Kidney (tissue), 13 donors: ENCODE measurements at regions not wholly inside any gene's neighbourhood (a gene's known extent, or its start where the extent isn't known, plus 50 kb on each side); places are given as distances from the start of the nearest gene placed in this dataset.

Experiments
- DNase-seq, 5 donors: peaks; one replicate each; pipeline ENCODE4 v3.0.0-alpha.2; 2013 to 2020
- FAIRE-seq: peaks from 2 replicates; lab custom pipeline; 2012; peaks lifted over from hg19 to GRCh38; lab: Jason Lieb, UNC
- H3K27ac ChIP-seq, 2 donors: one replicate each; pipeline ENCODE4 v1.7.0; 2013; ENCODE audit warnings: low read depth in 2 of 2, low read length in 2 of 2, inconsistent platforms in 1 of 2
- H3K27me3 ChIP-seq: one replicate; pipeline ENCODE4 v1.7.1; 2013; ENCODE audit warnings: low read length, inconsistent platforms; ENCODE audit not compliant: control insufficient read depth, insufficient read depth
- H3K36me3 ChIP-seq, 3 donors: one replicate each; pipeline versions ENCODE4 v1.7.0 to v1.7.1; 2013; ENCODE audit warnings: low read length in 3 of 3, control low read depth in 1 of 3, inconsistent platforms in 1 of 3; ENCODE audit not compliant: insufficient read depth in 3 of 3, control insufficient read depth in 2 of 3
- H3K4me1 ChIP-seq, 3 donors: one replicate each; pipeline versions ENCODE4 v1.7.0 to v1.7.1; 2013; ENCODE audit warnings: low read length in 3 of 3, inconsistent platforms in 1 of 3, low read depth in 1 of 3; ENCODE audit not compliant: control insufficient read depth in 2 of 3, insufficient read depth in 2 of 3
- H3K4me3 ChIP-seq, 3 donors: one replicate each; pipeline versions ENCODE4 v1.7.0 to v1.8.1; 2013; ENCODE audit warnings: low read length in 3 of 3, control low read depth in 1 of 3, inconsistent platforms in 1 of 3
- H3K9ac ChIP-seq, 3 donors: one replicate each; pipeline versions ENCODE4 v1.7.0 to v1.7.1; 2013; ENCODE audit warnings: low read length in 3 of 3, control low read depth in 1 of 3, inconsistent platforms in 1 of 3
- H3K9me3 ChIP-seq, 3 donors: one replicate each; pipeline versions ENCODE4 v1.7.0 to v1.7.1; 2013; ENCODE audit warnings: low read length in 3 of 3, control low read depth in 1 of 3, inconsistent platforms in 1 of 3; ENCODE audit not compliant: control insufficient read depth in 2 of 3, insufficient read depth in 1 of 3
- intact Hi-C: fragments of 100-400 bp; cut with DNase I; formaldehyde crosslinking; loops from one replicate; pipeline ENCODE4 v1.11.1; 2022
- TF ChIP-seq, protein P1 (sequence below): IDR thresholded peaks from 3 replicates; pipeline ENCODE4 v1.5.1; 2012; ENCODE audit warnings: mild to moderate bottlenecking, moderate library complexity, borderline replicate concordance; ENCODE audit not compliant: insufficient read depth; ENCODE audit errors: extremely low read depth
- donor health status: control.
- donor health status: control.
- donor health status: control.
- donor health status: control.
- donor health status: control.
- donor health status: DM: yes; HTN: yes; CAD: no.
- donor health status: Normal renal cell carcinoma (clear cell type).

DNA sequence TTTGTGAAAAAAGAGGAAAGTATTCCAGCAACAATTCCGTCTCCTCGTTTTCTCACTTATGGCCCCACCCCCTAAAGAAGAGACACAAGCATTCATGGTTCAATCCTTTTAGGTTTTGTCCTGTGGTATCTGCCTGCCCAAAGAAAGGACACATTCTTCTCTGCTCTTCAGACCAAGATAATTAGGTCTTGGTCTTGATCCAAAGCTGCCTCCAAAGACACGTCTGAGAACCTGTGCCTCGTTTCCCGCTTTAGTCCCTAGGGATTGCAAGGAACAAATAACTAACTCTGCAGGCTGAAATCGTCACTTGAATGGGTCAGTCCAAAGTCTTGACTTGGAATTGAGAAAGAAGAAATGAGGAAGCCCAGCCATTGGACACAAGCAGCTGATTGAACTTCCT is 202.7 kb upstream of the FAR2 start:
- FAIRE-seq, result no peak
- Histone ChIP-seq H3K36me3 (no peaks in the 10 kb centered on the region), H3K9ac (no peak overlapping the region), H3K27me3 (no peaks in the 10 kb centered on the region), H3K4me1 (no peaks in the 10 kb centered on the region), H3K4me3 (no peak overlapping the region), H3K27ac (no peak overlapping the region), H3K9me3 (no peaks in the 10 kb centered on the region)
- TF ChIP-seq, protein P1, sequence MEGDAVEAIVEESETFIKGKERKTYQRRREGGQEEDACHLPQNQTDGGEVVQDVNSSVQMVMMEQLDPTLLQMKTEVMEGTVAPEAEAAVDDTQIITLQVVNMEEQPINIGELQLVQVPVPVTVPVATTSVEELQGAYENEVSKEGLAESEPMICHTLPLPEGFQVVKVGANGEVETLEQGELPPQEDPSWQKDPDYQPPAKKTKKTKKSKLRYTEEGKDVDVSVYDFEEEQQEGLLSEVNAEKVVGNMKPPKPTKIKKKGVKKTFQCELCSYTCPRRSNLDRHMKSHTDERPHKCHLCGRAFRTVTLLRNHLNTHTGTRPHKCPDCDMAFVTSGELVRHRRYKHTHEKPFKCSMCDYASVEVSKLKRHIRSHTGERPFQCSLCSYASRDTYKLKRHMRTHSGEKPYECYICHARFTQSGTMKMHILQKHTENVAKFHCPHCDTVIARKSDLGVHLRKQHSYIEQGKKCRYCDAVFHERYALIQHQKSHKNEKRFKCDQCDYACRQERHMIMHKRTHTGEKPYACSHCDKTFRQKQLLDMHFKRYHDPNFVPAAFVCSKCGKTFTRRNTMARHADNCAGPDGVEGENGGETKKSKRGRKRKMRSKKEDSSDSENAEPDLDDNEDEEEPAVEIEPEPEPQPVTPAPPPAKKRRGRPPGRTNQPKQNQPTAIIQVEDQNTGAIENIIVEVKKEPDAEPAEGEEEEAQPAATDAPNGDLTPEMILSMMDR, result no peak
- intact Hi-C loops, result no loop called here
- DNase-seq, result no peak

DNA sequence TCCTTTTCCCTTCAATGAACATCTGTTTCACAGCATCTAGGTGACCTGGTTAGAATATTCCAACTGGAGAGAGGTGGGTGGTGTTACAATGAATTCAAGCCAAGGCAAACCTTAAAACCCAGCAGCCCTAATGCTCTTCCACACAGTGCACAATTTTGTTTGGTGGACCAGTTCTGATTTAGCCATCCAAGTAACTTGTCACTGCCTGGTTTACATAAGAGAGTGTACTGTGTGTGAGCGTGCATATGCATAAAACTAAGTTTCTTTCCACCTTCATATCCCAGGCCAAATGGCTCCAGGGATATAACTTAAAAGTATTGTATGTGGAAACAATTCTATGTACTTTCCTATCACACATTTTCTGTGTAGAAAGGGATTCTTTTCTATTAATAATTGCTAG is 200.4 kb upstream of the FAR2 start:
- FAIRE-seq, result no peak
- TF ChIP-seq, protein P1, result no peak
- Histone ChIP-seq H3K27me3 (no peaks in the 10 kb centered on the region), H3K4me1 (no peaks in the 10 kb centered on the region), H3K36me3 (no peaks in the 10 kb centered on the region), H3K4me3 (no peak overlapping the region), H3K27ac (no peak overlapping the region), H3K9me3 (no peaks in the 10 kb centered on the region), H3K9ac (no peak overlapping the region)
- intact Hi-C loops, result no loop called here
- no peak for DNase-seq

DNA sequence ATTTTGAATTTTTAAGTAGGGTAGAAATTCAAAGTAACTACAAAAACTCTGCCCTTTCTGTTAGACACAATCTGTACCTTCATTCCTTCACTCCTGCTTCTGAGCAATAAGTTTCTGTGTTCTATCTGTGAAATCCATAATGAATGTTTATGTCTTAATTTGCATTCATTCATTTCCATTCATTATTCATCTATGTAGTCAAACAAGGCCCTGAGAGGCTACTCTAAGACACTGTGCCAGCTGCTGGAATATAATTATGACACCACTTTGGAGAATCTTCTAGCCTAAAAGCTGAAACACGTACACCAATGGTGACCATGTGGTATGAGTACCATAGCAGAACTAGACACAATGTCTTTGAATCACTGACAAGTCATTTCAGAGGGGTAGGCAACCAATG is 199.9 kb upstream of the FAR2 start:
- H3K4me1 ChIP-seq, result no peaks in the 10 kb centered on the region
- H3K4me3 ChIP-seq, result no peak overlapping the region
- no peaks in the 10 kb centered on the region for H3K9me3 ChIP-seq
- H3K27me3 ChIP-seq, result no peaks in the 10 kb centered on the region
- no peak for FAIRE-seq
- TF ChIP-seq, protein P1, result no peak
- DNase-seq, result no peak
- H3K9ac ChIP-seq, result no peak overlapping the region
- intact Hi-C loops, result no loop called here
- no peaks in the 10 kb centered on the region for H3K36me3 ChIP-seq
- no peak overlapping the region for H3K27ac ChIP-seq

DNA sequence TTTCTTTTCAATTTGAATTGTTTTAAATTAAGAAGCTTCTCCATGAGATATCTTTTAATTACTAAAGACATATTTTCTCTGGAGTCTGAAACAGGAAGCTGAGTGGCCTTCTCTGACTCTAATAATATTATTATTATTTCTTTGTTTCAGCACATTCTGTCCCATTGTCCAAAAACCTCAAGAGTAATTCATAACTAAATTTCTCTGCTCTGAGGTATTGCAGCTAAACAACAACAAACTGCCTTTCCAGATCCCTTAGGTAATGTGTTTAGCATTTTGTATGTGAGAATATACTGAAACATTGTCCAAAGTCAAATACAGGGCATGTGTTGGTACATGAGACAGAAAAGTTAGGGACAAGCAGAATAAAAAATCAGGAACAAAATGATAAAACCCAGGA is 199.0 kb upstream of the FAR2 start:
- Histone ChIP-seq H3K36me3 (no peaks in the 10 kb centered on the region), H3K27me3 (no peaks in the 10 kb centered on the region), H3K9me3 (no peaks in the 10 kb centered on the region), H3K4me1 (no peaks in the 10 kb centered on the region), H3K27ac (no peak overlapping the region), H3K9ac (no peak overlapping the region), H3K4me3 (no peak overlapping the region)
- intact Hi-C loops, result no loop called here
- DNase-seq, result no peak
- TF ChIP-seq, protein P1, result no peak
- FAIRE-seq, result no peak
